ENCODE measurements at regions not wholly inside any gene's neighbourhood (a gene's known extent, or its start where the extent isn't known, plus 50 kb on each side); places are given as distances from the start of the nearest gene placed in this dataset.
"Not testable (repeated sequence)": the region's sequence is repeated elsewhere in the genome, so short reads cannot be mapped to it uniquely, and the experiment has no call there.

GRCh38 chr3:159260049-159260662 is 458.3 kb downstream of the MFSD1 start:
- no peak overlapping the region for H3K4me3 ChIP-seq
- peak; percentile 35 for TF ChIP-seq CTCF (IDR thresholded peaks at IDR 0.05)
- no peak overlapping the region for H3K27ac ChIP-seq
- DNase-seq (ENCODE audit: low spot score), result no peak

GRCh38 chr3:159261333-159261732 is 459.5 kb downstream of the MFSD1 start:
- DNase-seq (ENCODE audit: low spot score); H3K27ac ChIP-seq; H3K4me3 ChIP-seq: not testable (repeated sequence)

GRCh38 chr3:159263750-159264553 is 462.1 kb downstream of the MFSD1 start:
- no peak overlapping the region for H3K4me3 ChIP-seq
- H3K27ac ChIP-seq, result no peak overlapping the region
- no peak for DNase-seq (ENCODE audit: low spot score)
- TF ChIP-seq CTCF (IDR thresholded peaks at IDR 0.05), result peak; percentile 31

GRCh38 chr3:159265705-159266104 is 463.9 kb downstream of the MFSD1 start:
- H3K4me3 ChIP-seq, result no peak overlapping the region
- H3K27ac ChIP-seq, result no peak overlapping the region
- DNase-seq (ENCODE audit: low spot score), result no peak
- no peak for TF ChIP-seq CTCF (IDR thresholded peaks at IDR 0.05)

GRCh38 chr3:159266779-159267178 is 464.9 kb downstream of the MFSD1 start:
- TF ChIP-seq CTCF (IDR thresholded peaks at IDR 0.05), result no peak
- H3K27ac ChIP-seq, result no peak overlapping the region
- DNase-seq (ENCODE audit: low spot score), result no peak
- H3K4me3 ChIP-seq, result no peak overlapping the region

GRCh38 chr3:159271799-159272512 is 470.1 kb downstream of the MFSD1 start:
- no peak overlapping the region for H3K4me3 ChIP-seq
- DNase-seq (ENCODE audit: low spot score), result no peak
- no peak for TF ChIP-seq CTCF (IDR thresholded peaks at IDR 0.05)
- no peak overlapping the region for H3K27ac ChIP-seq

- H3K4me3 ChIP-seq, result no peak overlapping the region
- H3K27ac ChIP-seq, result no peak overlapping the region
- no peak for TF ChIP-seq CTCF (IDR thresholded peaks at IDR 0.05)
- DNase-seq (ENCODE audit: low spot score), result no peak
Observed at GRCh38 chr3:159273070-159273469, 471.2 kb downstream of the MFSD1 start.

All from coronary artery (tissue), 2 donors.